ENCODE measurements at regions not wholly inside any gene's neighbourhood (a gene's known extent, or its start where the extent isn't known, plus 50 kb on each side); places are given as distances from the start of the nearest gene placed in this dataset.

GRCh38 chr9:115286411-115286810, 168.5 kb upstream of the TNC start:
- DNase-seq (ENCODE audit: low spot score) (no peak), ATAC-seq (no peak)
- no peaks in the 10 kb centered on the region for H3K36me3 Mint-ChIP-seq
- peaks cover 6 to 7% of the 10 kb centered on the region in 2 donors for H3K27me3 Mint-ChIP-seq
- H3K4me3 Mint-ChIP-seq, result no peak overlapping the region
- H3K4me1 Mint-ChIP-seq (ENCODE audit: low read depth in 2 of 2), result no peaks in the 10 kb centered on the region
- no peak overlapping the region for H3K27ac Mint-ChIP-seq
- H3K9me3 Mint-ChIP-seq, result peaks cover 3% of the 10 kb centered on the region

- ATAC-seq (no peak), DNase-seq (ENCODE audit: low spot score) (no peak)
- no peaks in the 10 kb centered on the region for H3K36me3 Mint-ChIP-seq
- no peak overlapping the region for H3K4me3 Mint-ChIP-seq
- no peaks in the 10 kb centered on the region for H3K9me3 Mint-ChIP-seq
- no peaks in the 10 kb centered on the region for H3K4me1 Mint-ChIP-seq (ENCODE audit: low read depth in 2 of 2)
- peaks cover 0 to 5% of the 10 kb centered on the region in 2 donors for H3K27me3 Mint-ChIP-seq
- H3K27ac Mint-ChIP-seq, result no peak overlapping the region
Measured at GRCh38 chr9:115289757-115290208, 171.8 kb upstream of the TNC start.

GRCh38 chr9:115291841-115292240, 173.9 kb upstream of the TNC start:
- DNase-seq (ENCODE audit: low spot score) (no peak), ATAC-seq (no peak)
- no peaks in the 10 kb centered on the region for H3K9me3 Mint-ChIP-seq
- H3K27ac Mint-ChIP-seq, result no peak overlapping the region
- H3K4me3 Mint-ChIP-seq, result no peak overlapping the region
- H3K4me1 Mint-ChIP-seq (ENCODE audit: low read depth in 2 of 2), result no peaks in the 10 kb centered on the region
- peaks cover 0 to 5% of the 10 kb centered on the region in 2 donors for H3K27me3 Mint-ChIP-seq
- no peaks in the 10 kb centered on the region for H3K36me3 Mint-ChIP-seq

GRCh38 chr9:115292584-115293279, 174.8 kb upstream of the TNC start:
- peaks cover 0 to 5% of the 10 kb centered on the region in 2 donors for H3K27me3 Mint-ChIP-seq
- no peaks in the 10 kb centered on the region for H3K36me3 Mint-ChIP-seq
- no peaks in the 10 kb centered on the region for H3K9me3 Mint-ChIP-seq
- H3K4me1 Mint-ChIP-seq (ENCODE audit: low read depth in 2 of 2), result no peaks in the 10 kb centered on the region
- no peak for DNase-seq (ENCODE audit: low spot score)
- H3K27ac Mint-ChIP-seq, result no peak overlapping the region
- H3K4me3 Mint-ChIP-seq, result no peak overlapping the region
- no peak for ATAC-seq

- no peaks in the 10 kb centered on the region for H3K36me3 Mint-ChIP-seq
- H3K4me3 Mint-ChIP-seq, result no peak overlapping the region
- peaks cover 0 to 7% of the 10 kb centered on the region in 2 donors for H3K27me3 Mint-ChIP-seq
- H3K9me3 Mint-ChIP-seq, result no peaks in the 10 kb centered on the region
- no peaks in the 10 kb centered on the region for H3K4me1 Mint-ChIP-seq (ENCODE audit: low read depth in 2 of 2)
- no peak for ATAC-seq
- H3K27ac Mint-ChIP-seq, result no peak overlapping the region
- DNase-seq (ENCODE audit: low spot score), result no peak
Measured at GRCh38 chr9:115295734-115296133, 177.8 kb upstream of the TNC start.

GRCh38 chr9:115296831-115297565, 179.0 kb upstream of the TNC start:
- Mint-ChIP-seq H3K9me3 (no peaks in the 10 kb centered on the region), H3K4me3 (no peak overlapping the region)
- DNase-seq (ENCODE audit: low spot score), result no peak

GRCh38 chr9:115300116-115300515, 182.2 kb upstream of the TNC start:
- peaks cover 0 to 14% of the 10 kb centered on the region in 2 donors for H3K27me3 Mint-ChIP-seq
- no peak overlapping the region for H3K4me3 Mint-ChIP-seq
- no peaks in the 10 kb centered on the region for H3K9me3 Mint-ChIP-seq
- H3K4me1 Mint-ChIP-seq (ENCODE audit: low read depth in 2 of 2), result no peaks in the 10 kb centered on the region
- H3K36me3 Mint-ChIP-seq, result no peaks in the 10 kb centered on the region
- DNase-seq (ENCODE audit: low spot score), result no peak
- no peak for ATAC-seq
- H3K27ac Mint-ChIP-seq, result no peak overlapping the region

More at GRCh38 chr9:115296831-115297565, 179.0 kb upstream of the TNC start:
- H3K27ac Mint-ChIP-seq, result no peak overlapping the region
- peaks cover 0 to 7% of the 10 kb centered on the region in 2 donors for H3K27me3 Mint-ChIP-seq
- H3K4me1 Mint-ChIP-seq (ENCODE audit: low read depth in 2 of 2), result no peaks in the 10 kb centered on the region
- ATAC-seq, result no peak
- H3K36me3 Mint-ChIP-seq, result no peaks in the 10 kb centered on the region

- Mint-ChIP-seq H3K27ac (no peak overlapping the region), H3K4me3 (no peak overlapping the region), H3K4me1 (ENCODE audit: low read depth in 2 of 2) (no peaks in the 10 kb centered on the region), H3K36me3 (no peaks in the 10 kb centered on the region), H3K27me3 (peaks cover 0 to 21% of the 10 kb centered on the region in 2 donors), H3K9me3 (no peaks in the 10 kb centered on the region)
- no peak for ATAC-seq
- DNase-seq (ENCODE audit: low spot score), result no peak
Measured at GRCh38 chr9:115300874-115301273, 182.9 kb upstream of the TNC start.

GRCh38 chr9:115301581-115301980, 183.6 kb upstream of the TNC start:
- DNase-seq (ENCODE audit: low spot score) (no peak), ATAC-seq (no peak)
- Mint-ChIP-seq H3K9me3 (no peaks in the 10 kb centered on the region), H3K27ac (no peak overlapping the region), H3K27me3 (peaks cover 0 to 27% of the 10 kb centered on the region in 2 donors), H3K4me1 (ENCODE audit: low read depth in 2 of 2) (no peaks in the 10 kb centered on the region), H3K4me3 (no peak overlapping the region), H3K36me3 (no peaks in the 10 kb centered on the region)

- no peaks in the 10 kb centered on the region for H3K36me3 Mint-ChIP-seq
- no peaks in the 10 kb centered on the region for H3K4me1 Mint-ChIP-seq (ENCODE audit: low read depth in 2 of 2)
- no peak for ATAC-seq
- H3K27ac Mint-ChIP-seq, result no peak overlapping the region
- no peaks in the 10 kb centered on the region for H3K9me3 Mint-ChIP-seq
- H3K4me3 Mint-ChIP-seq, result no peak overlapping the region
- peaks cover 0 to 20% of the 10 kb centered on the region in 2 donors for H3K27me3 Mint-ChIP-seq
- no peak for DNase-seq (ENCODE audit: low spot score)
Measured at GRCh38 chr9:115305543-115305942, 187.6 kb upstream of the TNC start.

- Mint-ChIP-seq H3K27ac (no peak overlapping the region), H3K27me3 (peaks cover 0 to 20% of the 10 kb centered on the region in 2 donors), H3K4me3 (no peak overlapping the region), H3K36me3 (no peaks in the 10 kb centered on the region), H3K9me3 (no peaks in the 10 kb centered on the region), H3K4me1 (ENCODE audit: low read depth in 2 of 2) (no peaks in the 10 kb centered on the region)
- ATAC-seq (no peak), DNase-seq (ENCODE audit: low spot score) (no peak)
Measured at GRCh38 chr9:115306865-115307264, 188.9 kb upstream of the TNC start.

GRCh38 chr9:115313545-115313944, 195.6 kb upstream of the TNC start:
- no peak for ATAC-seq

GRCh38 chr9:115326461-115326860, 208.5 kb upstream of the TNC start:
- no peaks in the 10 kb centered on the region for H3K36me3 Mint-ChIP-seq
- ATAC-seq, result no peak
- no peaks in the 10 kb centered on the region for H3K4me1 Mint-ChIP-seq (ENCODE audit: low read depth in 2 of 2)

More at GRCh38 chr9:115313545-115313944, 195.6 kb upstream of the TNC start:
- DNase-seq (ENCODE audit: low spot score), result no peak
- Mint-ChIP-seq H3K27me3 (peaks cover 0 to 8% of the 10 kb centered on the region in 2 donors), H3K9me3 (no peaks in the 10 kb centered on the region), H3K27ac (no peak overlapping the region), H3K36me3 (no peaks in the 10 kb centered on the region), H3K4me3 (no peak overlapping the region), H3K4me1 (ENCODE audit: low read depth in 2 of 2) (no peaks in the 10 kb centered on the region)

GRCh38 chr9:115327436-115328122, 209.6 kb upstream of the TNC start:
- DNase-seq (ENCODE audit: low spot score), result no peak
- Mint-ChIP-seq H3K36me3 (no peaks in the 10 kb centered on the region), H3K27ac (no peak overlapping the region), H3K9me3 (peaks cover 10% of the 10 kb centered on the region), H3K4me3 (no peak overlapping the region), H3K27me3 (peaks cover 0 to 7% of the 10 kb centered on the region in 2 donors), H3K4me1 (ENCODE audit: low read depth in 2 of 2) (no peaks in the 10 kb centered on the region)
- no peak for ATAC-seq

More at GRCh38 chr9:115326461-115326860, 208.5 kb upstream of the TNC start:
- Mint-ChIP-seq H3K27me3 (peaks cover 0 to 7% of the 10 kb centered on the region in 2 donors), H3K27ac (no peak overlapping the region), H3K9me3 (peaks cover 8% of the 10 kb centered on the region), H3K4me3 (no peak overlapping the region)
- no peak for DNase-seq (ENCODE audit: low spot score)

Measured in natural killer cell treated with Interleukin-12 subunit alpha and Interleukin-12 subunit beta and Interleukin-15 and Interleukin-18, amount 100 ng/mL, for 72 hours (primary cell).